ENCODE measurements at regions not wholly inside any gene's neighbourhood (a gene's known extent, or its start where the extent isn't known, plus 50 kb on each side); places are given as distances from the start of the nearest gene placed in this dataset.

DNA sequence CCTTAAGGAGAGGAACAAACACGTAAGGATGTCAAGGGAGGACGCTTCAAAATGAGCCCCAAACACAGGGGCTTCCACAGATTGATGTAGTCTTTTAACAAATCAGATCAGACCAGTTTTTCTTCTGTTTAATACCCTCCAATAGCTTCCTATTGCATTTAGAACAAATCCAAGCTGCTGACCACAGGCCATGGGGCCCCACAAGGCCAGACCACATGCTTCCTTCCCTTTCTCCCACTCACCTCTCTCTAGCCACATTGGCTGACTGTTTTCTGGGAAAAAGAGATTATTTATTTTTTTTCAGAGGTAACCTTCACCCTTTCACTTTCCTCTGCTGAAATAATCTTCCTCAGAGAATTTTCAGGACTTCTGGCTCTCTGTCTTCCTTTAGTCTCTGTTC lies 380.6 kb downstream of the SIPA1L2 start:
- TF ChIP-seq EP300 (conservative IDR thresholded peaks at IDR 0.05; ENCODE audit: poor library complexity, severe bottlenecking) (no peak), CTCF (IDR thresholded peaks at IDR 0.05; ENCODE audit: poor library complexity, severe bottlenecking) (no peak), SMC3 (conservative IDR thresholded peaks at IDR 0.05; ENCODE audit: poor library complexity) (no peak), EZH2 (IDR thresholded peaks at IDR 0.05; ENCODE audit: borderline replicate concordance, insufficient read depth, low read length, poor library complexity, severe bottlenecking) (no peak), POLR2AphosphoS5 (IDR thresholded peaks at IDR 0.05) (no peak), RAD21 (conservative IDR thresholded peaks at IDR 0.05) (no peak)
